Thyroid gland (tissue), 4 donors: ENCODE measurements at regions not wholly inside any gene's neighbourhood (a gene's known extent, or its start where the extent isn't known, plus 50 kb on each side); places are given as distances from the start of the nearest gene placed in this dataset.

Source experiments
- DNase-seq, 2 donors: peaks; one replicate each; pipeline ENCODE4 v3.0.0-alpha.2; 2019
- H3K27ac ChIP-seq, 3 donors: fragments of 200-600 bp; sonication (generic); 1 replicate in 2 of 3; 2 replicates in 1 of 3; pipeline ENCODE4 v1.5.1; 2016 to 2019; ENCODE audit warnings: mild to moderate bottlenecking in 1 of 3, moderate library complexity in 1 of 3
- H3K27me3 ChIP-seq: fragments of 200-600 bp; sonication (generic); one replicate; pipeline ENCODE4 v1.5.1; 2019
- H3K36me3 ChIP-seq, 2 donors: fragments of 200-600 bp; sonication (generic); one replicate each; pipeline ENCODE4 v1.5.1; 2016 to 2019
- H3K4me1 ChIP-seq, 2 donors: fragments of 200-600 bp; sonication (generic); one replicate each; pipeline ENCODE4 v1.5.1; 2017 to 2019
- H3K4me3 ChIP-seq, 3 donors: fragments of 200-600 bp; sonication (generic); replicated peaks in 1 of 3; 1 replicate in 2 of 3; 2 replicates in 1 of 3; pipeline ENCODE4 v1.5.1; 2016; ENCODE audit warnings: mild to moderate bottlenecking in 1 of 3
- H3K9me3 ChIP-seq: fragments of 200-600 bp; sonication (generic); one replicate; pipeline ENCODE4 v1.5.1; 2017
- CTCF ChIP-seq, 6 experiments: fragments of 200-600 bp in 3 of 6; fragments of 450-650 bp in 3 of 6; sonication (generic) in 3 of 6; IDR thresholded peaks; one replicate each; pipeline ENCODE4 v1.5.1; 2016 to 2019; ENCODE audit warnings: antibody characterized with exemption in 6 of 6, mild to moderate bottlenecking in 2 of 6, inconsistent platforms in 1 of 6, moderate library complexity in 1 of 6
- POLR2A ChIP-seq, 2 donors: fragments of 450-650 bp; IDR thresholded peaks; one replicate each; pipeline ENCODE4 v1.6.1; 2017; ENCODE audit warnings: antibody characterized with exemption in 2 of 2, mild to moderate bottlenecking in 2 of 2, moderate library complexity in 1 of 2
- WGBS, 2 donors: methylation state at CpG; one replicate each; pipeline ENCODE4 v1.1.5; 2017; 5-methylcytosine and 5-hydroxymethylcytosine counted together
- intact Hi-C: fragments of 100-400 bp; cut with DNase I; formaldehyde crosslinking; loops from one replicate; pipeline ENCODE4 v1.15.1; 2023

DNA sequence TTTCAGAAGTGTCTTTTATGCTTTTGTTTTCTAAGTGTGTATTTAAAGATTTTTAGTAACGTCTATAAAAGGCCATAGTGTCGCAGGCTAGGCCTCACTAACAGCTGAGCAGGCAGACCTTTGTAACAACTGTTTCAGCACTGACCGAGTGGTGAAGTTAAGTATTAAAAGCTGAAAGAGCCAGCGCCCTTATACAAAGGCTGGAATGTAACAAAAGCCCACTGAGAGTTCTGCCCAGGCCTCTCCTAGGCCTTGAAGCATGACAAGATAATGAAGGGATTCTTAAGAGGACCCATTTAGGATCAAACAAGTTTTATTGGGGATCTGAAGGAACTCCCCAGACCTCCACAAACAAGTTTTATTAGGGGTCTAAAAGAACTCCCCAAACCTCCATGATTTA is 722.5 kb upstream of the PRKX start:
- DNase-seq: no peak
- Histone ChIP-seq H3K9me3 (no peaks in the 10 kb centered on the region), H3K4me3 (no peak overlapping the region), H3K4me1 (no peaks in the 10 kb centered on the region), H3K27ac (no peak overlapping the region), H3K36me3 (no peaks in the 10 kb centered on the region), H3K27me3 (no peaks in the 10 kb centered on the region)
- no peak for TF ChIP-seq POLR2A (IDR thresholded peaks at IDR 0.05)
- no peak for TF ChIP-seq CTCF (IDR thresholded peaks at IDR 0.05)
- intact Hi-C loops: no loop called here
- WGBS, 2 donors: 51 to 53% methylated on average over 4 of the region's 4 CpGs

DNA sequence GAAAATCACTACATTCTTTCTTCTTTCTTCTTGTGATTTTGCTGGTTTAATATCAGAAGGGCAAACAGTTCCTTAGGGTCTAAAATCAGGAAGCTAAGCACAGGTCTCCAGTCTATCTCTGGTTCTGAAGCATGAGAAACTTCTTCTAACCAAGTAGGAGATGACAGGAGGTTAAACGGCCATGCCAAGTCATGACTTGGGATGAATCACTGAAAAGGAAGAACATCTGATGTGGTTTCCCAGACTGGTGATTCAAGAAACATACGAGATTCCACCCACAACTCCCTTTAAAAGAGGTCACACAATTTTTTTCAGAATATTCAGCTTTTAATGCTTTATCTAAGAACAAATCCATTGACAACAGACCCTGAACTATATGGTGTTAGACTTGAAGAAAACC is 684.0 kb upstream of the PRKX start:
- Histone ChIP-seq H3K4me1 (no peaks in the 10 kb centered on the region), H3K27me3 (no peaks in the 10 kb centered on the region), H3K4me3 (no peak overlapping the region), H3K27ac (no peak overlapping the region), H3K36me3 (no peaks in the 10 kb centered on the region), H3K9me3 (no peaks in the 10 kb centered on the region)
- 59 to 67% methylated on average over 2 of the region's 2 CpGs for WGBS, 2 donors
- intact Hi-C loops: no loop called here
- TF ChIP-seq POLR2A (IDR thresholded peaks at IDR 0.05): no peak
- no peak for TF ChIP-seq CTCF (IDR thresholded peaks at IDR 0.05)
- DNase-seq: no peak

DNA sequence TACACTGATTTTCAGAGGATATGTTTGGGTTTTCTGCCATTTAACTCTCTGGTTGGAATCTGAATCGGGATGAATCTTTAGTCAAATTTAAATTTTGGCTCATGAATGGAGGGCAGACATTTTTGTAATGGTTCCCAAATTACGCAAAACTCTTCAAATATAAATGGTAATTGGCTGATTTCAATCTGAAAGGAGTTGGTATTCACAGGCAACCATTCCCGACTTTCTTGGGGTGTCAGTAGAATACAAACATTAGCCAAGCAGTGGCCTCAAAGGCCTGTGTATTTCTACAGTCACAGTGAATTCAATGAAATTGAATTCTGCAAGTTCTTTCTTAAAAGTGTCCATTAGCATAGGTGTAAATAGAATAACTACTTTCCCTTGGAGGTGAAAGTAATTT is 668.8 kb upstream of the PRKX start:
- Histone ChIP-seq H3K9me3 (no peaks in the 10 kb centered on the region), H3K4me3 (no peak overlapping the region), H3K27me3 (no peaks in the 10 kb centered on the region), H3K36me3 (no peaks in the 10 kb centered on the region), H3K4me1 (no peaks in the 10 kb centered on the region), H3K27ac (no peak overlapping the region)
- intact Hi-C loops: no loop called here
- no peak for DNase-seq
- no peak for TF ChIP-seq CTCF (IDR thresholded peaks at IDR 0.05)
- no peak for TF ChIP-seq POLR2A (IDR thresholded peaks at IDR 0.05)
- WGBS, 2 donors: 37 to 45% methylated on average over 3 of the region's 3 CpGs

- Histone ChIP-seq H3K27me3 (no peaks in the 10 kb centered on the region), H3K4me1 (no peaks in the 10 kb centered on the region), H3K27ac (no peak overlapping the region), H3K36me3 (no peaks in the 10 kb centered on the region), H3K9me3 (no peaks in the 10 kb centered on the region), H3K4me3 (no peak overlapping the region)
- TF ChIP-seq CTCF (IDR thresholded peaks at IDR 0.05): no peak
- no peak for TF ChIP-seq POLR2A (IDR thresholded peaks at IDR 0.05)
- DNase-seq: no peak
- intact Hi-C loops: no loop called here
These were observed 667.3 kb upstream of the PRKX start for GRCh38 chrX:4380710-4381109.

- Histone ChIP-seq H3K4me1 (no peaks in the 10 kb centered on the region), H3K9me3 (no peaks in the 10 kb centered on the region), H3K27me3 (no peaks in the 10 kb centered on the region), H3K4me3 (no peak overlapping the region), H3K36me3 (no peaks in the 10 kb centered on the region), H3K27ac (no peak overlapping the region)
- TF ChIP-seq POLR2A (IDR thresholded peaks at IDR 0.05) (no peak), CTCF (IDR thresholded peaks at IDR 0.05) (no peak)
- WGBS, 2 donors: 77 to 100% methylated on average over 1 of the region's 1 CpG
- intact Hi-C loops: no loop called here
- no peak for DNase-seq
These were observed 665.6 kb upstream of the PRKX start for GRCh38 chrX:4379071-4379470.
